ENCODE measurements at regions not wholly inside any gene's neighbourhood (a gene's known extent, or its start where the extent isn't known, plus 50 kb on each side); places are given as distances from the start of the nearest gene placed in this dataset.
"Not testable (repeated sequence)": the region's sequence is repeated elsewhere in the genome, so short reads cannot be mapped to it uniquely, and the experiment has no call there.

- DNase-seq (ENCODE audit: low read depth in 2 of 2) = no peak
- no peak overlapping the region for H3K4me3 ChIP-seq (replicated peaks in 1 of 2; ENCODE audit: low read depth in 2 of 2, low read length in 2 of 2)
- no peak for TF ChIP-seq CTCF (IDR thresholded peaks at IDR 0.05; ENCODE audit: low read depth, low read length)
These were observed 835.1 kb upstream of the IGFBP7 start for GRCh38 chr4:57945298-57945697.

DNA sequence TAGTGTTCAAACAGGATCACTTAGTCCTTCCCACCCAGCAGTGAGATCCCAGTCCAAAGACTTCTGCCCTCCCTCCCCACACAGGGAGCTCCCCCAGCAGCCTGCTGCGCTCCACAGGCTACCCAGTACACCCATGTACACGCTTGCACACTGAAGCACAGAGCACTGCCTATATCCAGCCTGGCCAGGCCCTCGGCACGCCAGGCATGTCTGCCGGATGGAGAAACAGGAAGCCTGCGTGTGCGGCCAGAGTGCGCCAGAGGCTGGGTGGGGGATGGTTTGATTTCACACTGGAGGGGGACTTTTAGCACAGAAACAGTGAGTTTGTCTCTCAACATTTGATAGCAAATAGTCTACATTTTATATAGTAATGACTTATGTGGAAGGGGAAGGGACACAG is 833.5 kb upstream of the IGFBP7 start:
- DNase-seq (ENCODE audit: low read depth in 2 of 2) = peak; percentile 41 to 71
- H3K4me3 ChIP-seq (replicated peaks in 1 of 2; ENCODE audit: low read depth in 2 of 2, low read length in 2 of 2) = no peak overlapping the region
- TF ChIP-seq CTCF (IDR thresholded peaks at IDR 0.05; ENCODE audit: low read depth, low read length) = no peak

DNA sequence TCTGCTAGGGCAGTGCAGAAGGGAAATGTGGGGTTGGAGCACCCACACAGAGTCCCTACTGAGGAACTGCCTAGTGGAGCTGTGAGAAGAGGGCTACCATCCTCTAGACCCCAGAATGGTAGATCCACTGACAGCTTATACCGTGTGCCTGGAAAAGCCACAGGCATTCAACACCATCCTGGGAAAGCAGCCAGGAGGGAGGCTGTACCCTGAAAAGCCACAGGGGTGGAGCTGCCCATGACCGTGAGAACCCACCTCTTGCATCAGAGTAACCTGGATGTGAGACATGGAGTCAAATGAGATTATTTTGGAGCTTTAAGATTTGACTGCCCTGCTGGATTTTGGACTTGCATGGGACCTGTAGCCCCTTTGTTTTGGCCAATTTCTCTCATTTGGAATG is 827.1 kb upstream of the IGFBP7 start:
- DNase-seq (ENCODE audit: low read depth in 2 of 2); H3K4me3 ChIP-seq (replicated peaks in 1 of 2; ENCODE audit: low read depth in 2 of 2, low read length in 2 of 2): not testable (repeated sequence)

DNA sequence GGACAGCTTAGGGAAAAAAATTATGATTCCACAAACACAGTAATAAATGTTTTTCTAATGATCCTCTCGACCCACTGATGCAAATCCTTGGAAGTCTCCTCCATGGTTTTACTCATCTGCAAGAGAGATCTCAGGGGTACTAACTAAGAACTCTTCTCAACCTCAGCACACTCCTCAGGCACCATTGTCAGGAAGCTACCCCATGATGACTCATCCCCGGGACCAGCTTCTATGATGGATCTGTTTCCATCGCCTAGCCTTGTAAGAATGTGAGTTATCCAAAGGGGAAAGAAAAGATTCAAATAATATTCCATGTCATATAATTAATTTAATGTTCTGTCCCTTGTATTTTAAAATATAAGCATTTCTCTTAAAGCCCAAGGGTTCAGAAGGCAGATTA is 816.1 kb upstream of the IGFBP7 start:
- no peak for TF ChIP-seq CTCF (IDR thresholded peaks at IDR 0.05; ENCODE audit: low read depth, low read length)
- no peak for DNase-seq (ENCODE audit: low read depth in 2 of 2)
- no peak overlapping the region for H3K4me3 ChIP-seq (replicated peaks in 1 of 2; ENCODE audit: low read depth in 2 of 2, low read length in 2 of 2)

DNA sequence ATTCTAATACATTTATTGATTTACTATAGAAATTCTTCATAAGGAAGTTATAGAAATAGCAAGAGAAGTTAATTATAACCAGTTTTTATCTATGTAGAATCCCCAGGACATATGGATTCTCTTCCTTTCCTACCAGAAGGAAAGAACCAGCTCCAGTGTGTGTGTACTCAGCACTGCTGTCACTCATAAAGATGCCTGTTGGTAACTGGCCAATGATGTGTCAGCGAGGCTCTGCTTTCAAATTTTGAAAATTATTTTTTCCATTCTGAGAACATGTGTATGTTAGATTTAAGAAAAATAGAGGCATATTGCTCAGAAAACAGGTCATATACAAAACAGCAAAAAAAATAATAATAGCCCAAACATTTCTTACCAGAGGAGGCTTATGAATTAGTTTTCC is 814.8 kb upstream of the IGFBP7 start:
- no peak for TF ChIP-seq CTCF (IDR thresholded peaks at IDR 0.05; ENCODE audit: low read depth, low read length)
- no peak overlapping the region for H3K4me3 ChIP-seq (replicated peaks in 1 of 2; ENCODE audit: low read depth in 2 of 2, low read length in 2 of 2)
- no peak for DNase-seq (ENCODE audit: low read depth in 2 of 2)

DNA sequence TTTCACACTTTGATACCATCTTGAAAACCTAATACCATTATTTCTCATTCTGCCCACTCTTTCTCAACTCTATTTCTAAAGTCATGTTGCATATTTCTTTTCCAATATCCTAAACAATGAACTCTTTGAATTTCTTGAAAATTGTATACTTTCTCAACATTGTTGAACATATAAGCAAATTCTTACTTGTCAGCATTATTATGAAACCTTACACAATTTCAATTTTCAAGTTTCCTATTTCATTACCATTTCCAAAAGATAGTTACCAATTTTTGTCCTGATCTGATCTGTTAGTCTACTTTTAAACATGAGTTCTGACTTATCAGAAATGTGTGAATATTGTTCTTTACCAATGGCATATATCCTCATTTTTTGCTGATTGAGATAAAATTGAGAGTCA is 806.3 kb upstream of the IGFBP7 start:
- DNase-seq (ENCODE audit: low read depth in 2 of 2) = no peak
- no peak overlapping the region for H3K4me3 ChIP-seq (replicated peaks in 1 of 2; ENCODE audit: low read depth in 2 of 2, low read length in 2 of 2)
- TF ChIP-seq CTCF (IDR thresholded peaks at IDR 0.05; ENCODE audit: low read depth, low read length) = no peak

- H3K4me3 ChIP-seq (replicated peaks in 1 of 2; ENCODE audit: low read depth in 2 of 2, low read length in 2 of 2) = no peak overlapping the region
- no peak for TF ChIP-seq CTCF (IDR thresholded peaks at IDR 0.05; ENCODE audit: low read depth, low read length)
- DNase-seq (ENCODE audit: low read depth in 2 of 2) = no peak
These were observed 801.0 kb upstream of the IGFBP7 start for GRCh38 chr4:57911203-57911602.

Data from cardiac fibroblast (primary cell).